ENCODE measurements at regions not wholly inside any gene's neighbourhood (a gene's known extent, or its start where the extent isn't known, plus 50 kb on each side); places are given as distances from the start of the nearest gene placed in this dataset.

DNA sequence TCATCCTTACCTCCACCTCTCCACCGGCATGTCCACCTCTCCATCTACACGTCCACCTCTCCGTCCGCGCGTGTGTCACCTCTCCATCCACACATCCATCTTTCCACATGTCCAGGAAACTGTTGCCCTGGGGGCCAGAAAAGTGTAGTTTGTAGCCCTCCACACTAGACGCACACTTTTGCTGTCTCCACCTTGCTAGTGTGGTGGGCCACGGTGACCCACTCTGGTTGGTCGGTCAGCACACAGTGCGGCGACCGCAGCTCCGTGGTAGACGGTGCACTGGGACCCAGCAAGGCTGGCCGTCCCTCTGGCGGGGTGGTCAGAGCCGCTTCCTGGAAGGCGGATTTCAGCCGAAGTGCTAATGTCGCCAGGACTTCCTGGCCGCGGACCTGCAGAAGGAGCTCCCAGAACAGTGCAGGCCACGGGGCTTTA is 268.6 kb downstream of the DLL1 start:
- no peak for DNase-seq
- Mint-ChIP-seq H3K4me3 (peak overlapping the region in 1 of 5 donors; percentile 66), H3K27ac (peak overlapping the region in 1 of 6 donors; percentile 65), H3K27me3 (ENCODE audit: low read depth in 3 of 3) (peaks cover 1 to 14% (median 12%) of the 10 kb centered on the region in 3 donors), H3K4me1 (peaks cover 12 to 15% of the 10 kb centered on the region in 2 donors), H3K9me3 (no peaks in the 10 kb centered on the region), H3K36me3 (no peaks in the 10 kb centered on the region)

DNA sequence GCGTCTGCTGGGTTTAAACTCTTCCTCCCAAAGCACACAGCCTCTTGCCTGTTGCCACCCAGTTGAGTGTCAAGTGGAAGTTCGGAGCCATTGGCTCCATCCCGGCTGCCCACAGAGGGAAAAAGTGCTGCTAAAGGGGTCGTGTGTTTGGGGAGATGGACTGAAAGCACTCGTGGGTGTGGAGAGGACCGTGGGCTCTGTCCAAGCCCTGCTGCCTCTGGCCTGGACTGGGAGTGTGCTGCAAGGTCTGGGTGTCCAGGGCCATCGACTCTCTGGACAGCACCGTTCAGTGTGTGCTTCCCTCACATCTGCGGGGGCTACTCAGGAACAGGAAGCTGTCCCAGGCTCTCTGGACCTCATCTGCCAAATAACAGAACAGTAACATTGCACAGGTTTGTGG is 269.3 kb downstream of the DLL1 start:
- Mint-ChIP-seq H3K4me3 (peak overlapping the region in 1 of 5 donors; percentile 66), H3K36me3 (no peaks in the 10 kb centered on the region), H3K27ac (no peak overlapping the region), H3K9me3 (no peaks in the 10 kb centered on the region), H3K4me1 (peaks cover 5 to 7% of the 10 kb centered on the region in 2 donors), H3K27me3 (ENCODE audit: low read depth in 3 of 3) (peaks cover 1 to 16% (median 12%) of the 10 kb centered on the region in 3 donors)
- no peak for DNase-seq

DNA sequence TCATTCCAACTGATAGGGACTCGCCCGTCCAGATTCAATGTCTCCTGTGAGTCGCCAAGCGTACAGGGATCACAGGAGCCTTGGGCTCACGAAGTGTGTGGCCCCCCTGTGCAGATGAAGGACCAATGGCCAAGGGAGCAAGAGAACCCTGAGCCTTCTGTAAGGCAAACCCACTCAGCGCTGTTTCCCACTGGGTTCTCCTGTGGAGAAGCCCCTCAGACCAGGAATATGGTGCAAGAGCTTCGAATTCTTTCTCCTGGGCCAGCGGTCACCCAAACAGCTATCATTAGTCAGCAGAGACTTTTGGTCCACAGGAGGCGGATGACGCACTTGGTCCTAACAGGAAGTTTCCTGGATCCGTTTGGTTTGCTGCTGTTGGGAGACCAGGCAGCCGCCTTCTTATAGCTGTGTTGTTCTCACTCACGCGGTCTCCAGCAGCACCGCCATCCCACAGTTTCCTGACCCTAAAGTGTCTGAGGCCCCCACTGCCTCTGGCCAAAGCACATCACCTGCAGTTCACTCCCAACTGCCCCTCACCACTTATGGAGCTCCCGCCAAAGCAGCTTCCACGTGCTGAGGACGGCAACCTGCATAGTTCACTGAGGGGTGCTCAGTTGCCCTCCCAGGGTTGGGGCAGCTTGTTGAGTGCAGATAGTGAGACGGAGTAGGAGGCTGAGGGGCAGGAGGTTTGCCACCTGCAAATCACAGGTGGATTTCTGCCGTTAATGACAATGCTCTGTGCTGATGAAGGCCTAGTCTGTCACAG is 268.6 kb downstream of the ERMARD start:
- H3K4me1 Mint-ChIP-seq = peaks cover 5 to 6% of the 10 kb centered on the region in 2 donors
- H3K36me3 Mint-ChIP-seq = no peaks in the 10 kb centered on the region
- peak overlapping the region in 1 of 5 donors; percentile 51 for H3K4me3 Mint-ChIP-seq
- no peaks in the 10 kb centered on the region for H3K9me3 Mint-ChIP-seq
- H3K27ac Mint-ChIP-seq = no peak overlapping the region
- DNase-seq = no peak
- peaks cover 3 to 16% (median 12%) of the 10 kb centered on the region in 3 donors for H3K27me3 Mint-ChIP-seq (ENCODE audit: low read depth in 3 of 3)

DNA sequence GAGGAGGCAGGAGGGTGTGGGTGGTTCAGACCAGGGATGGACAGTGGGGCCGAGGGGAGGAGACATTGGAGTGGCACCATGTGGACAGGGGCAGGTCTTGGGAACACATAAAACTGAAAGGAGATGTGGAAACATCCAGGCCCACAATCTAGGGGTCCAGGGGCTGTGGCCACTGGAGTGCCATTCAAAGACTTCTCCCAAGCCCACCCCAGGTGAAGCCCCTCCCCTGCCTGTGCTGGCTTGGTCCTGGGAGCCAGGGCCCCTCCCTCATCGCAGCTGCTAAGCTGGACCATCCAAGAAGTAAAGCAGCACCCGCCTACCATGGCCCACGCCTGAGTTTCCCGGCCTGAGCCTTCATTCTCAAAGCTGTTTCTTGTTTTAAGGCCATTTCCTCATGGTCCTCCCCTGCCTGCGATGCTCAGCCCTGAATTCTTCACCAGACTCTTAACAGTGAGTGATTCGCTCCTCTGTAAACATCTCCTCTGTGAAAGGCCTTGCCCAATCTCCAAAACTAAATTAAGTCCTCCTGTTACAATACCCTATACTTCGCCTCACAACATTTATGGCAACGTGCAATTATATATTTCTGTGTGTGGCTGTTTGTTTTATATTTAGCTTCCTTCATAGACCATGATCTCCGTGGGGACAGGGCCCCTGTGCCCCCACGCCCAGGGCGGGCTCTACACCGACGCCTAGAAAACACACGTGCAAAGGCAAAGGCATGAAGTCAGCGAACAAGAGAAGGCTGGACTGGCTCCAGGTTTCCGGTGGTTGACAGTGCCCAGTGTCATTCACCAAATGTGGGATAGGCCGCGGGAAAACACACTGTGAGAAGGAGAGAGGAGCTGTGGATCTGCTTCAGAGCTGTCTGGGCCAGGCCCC is 267.8 kb downstream of the ERMARD start:
- peaks cover 5 to 11% (median 7%) of the 10 kb centered on the region in 3 donors for H3K27me3 Mint-ChIP-seq (ENCODE audit: low read depth in 3 of 3)
- no peak overlapping the region for H3K27ac Mint-ChIP-seq
- H3K4me1 Mint-ChIP-seq = peaks cover 3 to 6% of the 10 kb centered on the region in 2 donors

DNA sequence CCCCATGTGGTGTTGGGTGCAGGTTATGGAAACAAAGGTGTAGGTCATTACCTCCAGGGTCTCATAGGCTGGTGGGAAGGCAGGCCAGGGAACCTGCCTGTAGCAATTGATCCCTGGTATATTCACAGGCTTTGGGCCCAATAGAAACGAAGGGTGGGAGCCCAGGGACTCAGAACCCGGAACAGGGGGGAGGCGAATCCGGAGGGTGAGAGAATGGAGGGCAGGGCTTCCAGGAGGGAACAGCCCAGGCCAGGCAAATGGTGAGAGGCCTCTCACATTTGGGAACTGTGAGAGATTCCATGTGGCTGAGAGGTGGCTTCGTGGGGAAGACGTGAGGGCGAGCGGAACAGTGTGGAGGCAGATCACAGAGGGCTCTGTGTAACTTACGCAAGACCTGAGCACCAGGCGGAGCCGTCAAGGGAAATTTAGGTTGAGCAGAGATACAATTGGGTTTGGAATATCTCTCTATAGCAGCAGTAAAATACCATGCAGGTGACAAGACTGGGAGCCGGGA is 267.1 kb downstream of the ERMARD start:
- no peak overlapping the region for H3K27ac Mint-ChIP-seq
- H3K4me1 Mint-ChIP-seq = peaks cover 3 to 6% of the 10 kb centered on the region in 2 donors
- no peak overlapping the region for H3K4me3 Mint-ChIP-seq
- no peaks in the 10 kb centered on the region for H3K36me3 Mint-ChIP-seq
- no peak for DNase-seq
- H3K9me3 Mint-ChIP-seq = no peaks in the 10 kb centered on the region
- H3K27me3 Mint-ChIP-seq (ENCODE audit: low read depth in 3 of 3) = peaks cover 5 to 11% (median 7%) of the 10 kb centered on the region in 3 donors

More for the DNA sequence above, 267.8 kb downstream of the ERMARD start:
- Mint-ChIP-seq H3K4me3 (no peak overlapping the region), H3K9me3 (no peaks in the 10 kb centered on the region), H3K36me3 (no peaks in the 10 kb centered on the region)
- DNase-seq = no peak

DNA sequence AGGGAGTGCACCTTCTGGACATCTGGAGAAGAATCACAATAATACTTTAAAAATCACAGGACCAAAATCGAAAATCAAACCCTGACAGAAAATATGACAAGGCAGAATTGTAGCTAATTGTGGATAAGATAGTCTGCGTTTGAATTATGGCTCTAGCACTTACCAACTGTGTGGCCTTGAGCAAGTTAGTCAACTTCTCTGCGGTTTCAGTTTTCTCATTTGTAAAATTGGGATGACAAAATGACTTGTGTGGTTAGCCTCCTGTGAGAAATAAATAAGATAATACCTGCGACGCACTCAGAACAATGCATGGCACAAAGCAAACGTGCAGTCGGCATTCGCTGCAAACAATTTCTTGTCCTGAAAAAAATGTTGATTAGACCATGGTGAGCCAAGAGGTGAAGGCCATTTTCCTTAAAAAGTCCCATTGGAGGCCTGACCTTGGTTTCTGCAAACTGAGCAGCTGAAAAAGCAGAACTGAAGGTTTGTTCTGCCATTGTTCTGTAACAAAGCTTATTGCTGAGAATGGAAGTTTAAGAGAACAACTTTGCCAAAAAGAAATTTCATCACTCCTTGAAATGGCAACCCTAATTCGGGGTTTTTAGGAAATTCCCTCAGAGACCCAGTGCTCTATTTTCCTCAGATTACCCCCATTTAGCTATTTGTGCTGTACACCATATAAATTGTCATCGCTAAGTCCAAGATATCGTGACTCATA is 266.3 kb downstream of the ERMARD start:
- no peak for DNase-seq
- Mint-ChIP-seq H3K4me3 (no peak overlapping the region), H3K4me1 (peaks cover 3 to 6% of the 10 kb centered on the region in 2 donors), H3K27ac (no peak overlapping the region), H3K27me3 (ENCODE audit: low read depth in 3 of 3) (peaks cover 5 to 11% (median 10%) of the 10 kb centered on the region in 3 donors), H3K9me3 (no peaks in the 10 kb centered on the region), H3K36me3 (no peaks in the 10 kb centered on the region)

DNA sequence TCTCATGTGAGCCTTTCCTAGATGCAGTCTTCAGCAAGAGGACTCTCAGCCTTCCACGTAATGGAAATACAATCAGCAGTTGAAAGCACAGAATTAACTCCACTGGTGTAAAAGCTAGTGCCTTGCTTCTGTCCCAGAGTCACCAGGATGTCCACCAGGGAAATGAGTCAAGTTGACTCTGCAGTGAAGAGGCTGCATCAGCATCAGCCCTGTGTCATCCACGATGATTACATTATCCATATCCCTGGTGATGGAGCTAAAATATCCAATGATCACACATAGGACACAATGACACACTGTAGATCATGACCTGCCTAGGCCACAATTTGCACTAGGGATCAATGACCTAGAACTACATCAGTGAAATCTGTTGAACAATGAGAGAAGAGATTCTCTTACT is 262.4 kb downstream of the ERMARD start:
- no peak overlapping the region for H3K27ac Mint-ChIP-seq
- no peaks in the 10 kb centered on the region for H3K9me3 Mint-ChIP-seq
- no peak overlapping the region for H3K4me3 Mint-ChIP-seq
- H3K36me3 Mint-ChIP-seq = no peaks in the 10 kb centered on the region
- no peak for DNase-seq
- peaks cover 3 to 8% (median 5%) of the 10 kb centered on the region in 3 donors for H3K27me3 Mint-ChIP-seq (ENCODE audit: low read depth in 3 of 3)
- no peaks in the 10 kb centered on the region for H3K4me1 Mint-ChIP-seq

DNA sequence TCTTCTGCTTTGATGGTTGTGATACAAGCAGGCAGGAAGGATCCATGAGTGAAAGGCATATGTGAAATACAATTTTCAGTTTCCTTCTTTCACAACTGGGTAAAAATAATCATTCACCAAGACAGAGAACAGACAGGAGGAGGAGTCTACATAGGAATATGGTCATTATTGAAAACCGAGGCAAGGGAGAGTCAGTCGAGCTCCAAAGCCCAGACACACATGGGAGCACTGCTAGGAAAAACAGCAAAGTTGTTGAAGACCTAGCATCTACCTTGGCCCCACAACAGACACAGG is 260.6 kb downstream of the ERMARD start:
- DNase-seq = no peak
- Mint-ChIP-seq H3K27ac (no peak overlapping the region), H3K4me1 (no peaks in the 10 kb centered on the region), H3K9me3 (no peaks in the 10 kb centered on the region), H3K4me3 (no peak overlapping the region), H3K27me3 (ENCODE audit: low read depth in 3 of 3) (peaks cover 0 to 5% (median 3%) of the 10 kb centered on the region in 3 donors), H3K36me3 (no peaks in the 10 kb centered on the region)

DNA sequence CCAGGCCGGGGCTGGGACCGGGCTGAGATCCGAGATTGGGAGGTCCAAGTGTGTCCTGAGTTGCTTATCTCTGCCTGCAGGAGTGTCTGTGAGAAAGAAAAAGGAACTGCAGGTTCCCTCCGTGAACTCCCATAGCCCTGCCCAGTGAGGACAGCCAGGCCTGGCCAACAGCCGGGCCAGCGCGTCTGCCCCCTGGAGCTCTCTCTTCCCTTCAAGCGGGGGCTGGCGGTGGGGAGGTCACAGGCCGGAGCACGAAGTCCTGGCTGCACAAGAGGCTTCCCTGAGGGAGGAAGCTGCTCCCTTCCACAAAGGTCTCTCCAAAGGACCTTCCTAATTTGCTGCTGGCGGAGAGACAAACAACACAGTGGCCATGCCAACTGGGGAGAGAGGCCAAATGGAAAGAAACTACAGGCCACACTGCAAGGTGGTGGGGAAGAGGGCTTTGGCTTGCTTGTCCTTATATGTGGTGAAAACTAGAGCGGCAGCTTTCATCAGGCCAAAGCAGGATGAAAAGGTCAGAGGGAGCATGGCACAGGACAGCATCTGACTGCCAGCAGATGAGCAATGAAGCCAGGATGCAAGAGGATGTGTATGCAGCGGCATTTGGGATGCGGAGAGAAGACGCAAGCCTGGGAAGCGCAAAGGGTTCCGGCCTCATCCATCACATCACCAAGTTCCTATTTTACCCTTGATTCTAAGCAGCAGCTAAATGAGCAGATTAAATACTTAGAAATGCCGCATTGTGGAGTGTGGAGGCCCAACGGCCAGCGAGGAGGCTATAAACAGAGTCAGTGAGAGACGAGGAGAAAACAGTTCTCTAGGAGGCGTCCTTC is 260.0 kb downstream of the ERMARD start:
- DNase-seq = no peak
- Mint-ChIP-seq H3K4me3 (no peak overlapping the region), H3K27ac (no peak overlapping the region), H3K36me3 (no peaks in the 10 kb centered on the region), H3K4me1 (no peaks in the 10 kb centered on the region), H3K9me3 (no peaks in the 10 kb centered on the region), H3K27me3 (ENCODE audit: low read depth in 3 of 3) (peaks cover 0 to 5% (median 3%) of the 10 kb centered on the region in 3 donors)

DNA sequence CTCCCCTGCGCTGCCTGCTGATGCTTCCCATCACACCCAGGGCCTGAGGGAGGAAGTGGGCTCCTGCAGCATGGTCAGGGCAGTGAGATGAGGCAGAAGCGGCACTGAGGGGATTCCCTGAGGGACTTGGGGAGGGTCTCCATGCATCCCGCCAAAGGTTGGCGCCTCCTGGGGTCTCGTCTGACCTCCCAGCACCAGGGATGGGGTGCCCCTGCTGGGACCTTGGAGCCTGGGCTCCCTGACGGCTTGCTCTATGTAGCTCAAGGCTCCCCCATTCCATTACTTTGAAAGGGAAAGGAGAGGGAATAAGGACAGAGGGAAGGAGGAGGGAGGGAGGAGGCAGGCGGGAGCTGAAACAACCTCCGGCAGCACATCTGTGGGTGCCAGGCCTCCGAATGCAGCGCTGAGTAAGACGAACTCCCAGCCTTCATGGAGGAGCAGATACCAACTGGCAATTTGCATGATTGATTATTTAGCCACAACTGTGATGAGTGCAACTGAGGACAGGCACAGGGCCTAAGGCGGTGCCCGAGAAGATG is 259.3 kb downstream of the ERMARD start:
- H3K4me3 Mint-ChIP-seq = no peak overlapping the region
- H3K36me3 Mint-ChIP-seq = peaks cover 0 to under 1% (median 0%) of the 10 kb centered on the region in 3 donors
- peaks cover 0 to 5% (median 3%) of the 10 kb centered on the region in 3 donors for H3K27me3 Mint-ChIP-seq (ENCODE audit: low read depth in 3 of 3)
- no peak overlapping the region for H3K27ac Mint-ChIP-seq
- H3K4me1 Mint-ChIP-seq = peaks cover 0 to 1% of the 10 kb centered on the region in 2 donors
- no peak for DNase-seq
- no peaks in the 10 kb centered on the region for H3K9me3 Mint-ChIP-seq

DNA sequence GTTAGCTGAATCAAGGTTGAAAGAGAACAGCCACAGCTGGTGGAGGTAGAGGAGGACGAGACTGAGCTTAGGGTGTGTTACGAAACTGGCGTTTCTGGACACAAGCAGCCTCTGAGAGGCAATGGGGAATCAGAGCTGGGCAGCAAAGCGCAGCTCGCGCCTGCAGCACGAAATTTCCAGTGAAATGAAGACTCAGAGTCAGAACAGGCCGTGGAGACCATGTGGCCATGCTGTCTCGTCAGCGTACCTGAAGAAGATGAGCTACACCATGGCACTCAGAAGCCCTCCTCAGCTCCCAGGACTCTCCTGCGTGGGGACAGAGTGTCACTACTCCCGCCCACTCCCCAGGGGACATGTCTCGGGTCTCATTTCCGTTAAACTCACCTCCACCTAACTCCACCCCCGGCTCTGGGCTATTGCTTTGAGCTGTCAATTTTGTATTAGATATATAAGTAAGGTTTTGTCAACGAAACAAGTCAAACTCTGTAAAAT is 256.9 kb downstream of the ERMARD start:
- no peak for DNase-seq
- H3K4me3 Mint-ChIP-seq = no peak overlapping the region
- peaks cover 1 to 7% (median 3%) of the 10 kb centered on the region in 3 donors for H3K27me3 Mint-ChIP-seq (ENCODE audit: low read depth in 3 of 3)
- H3K9me3 Mint-ChIP-seq = peaks cover 6 to 22% (median 10%) of the 10 kb centered on the region in 6 donors
- peaks cover 6 to 14% (median 7%) of the 10 kb centered on the region in 3 donors for H3K36me3 Mint-ChIP-seq
- H3K4me1 Mint-ChIP-seq = peaks cover 0 to 6% of the 10 kb centered on the region in 2 donors
- no peak overlapping the region for H3K27ac Mint-ChIP-seq

DNA sequence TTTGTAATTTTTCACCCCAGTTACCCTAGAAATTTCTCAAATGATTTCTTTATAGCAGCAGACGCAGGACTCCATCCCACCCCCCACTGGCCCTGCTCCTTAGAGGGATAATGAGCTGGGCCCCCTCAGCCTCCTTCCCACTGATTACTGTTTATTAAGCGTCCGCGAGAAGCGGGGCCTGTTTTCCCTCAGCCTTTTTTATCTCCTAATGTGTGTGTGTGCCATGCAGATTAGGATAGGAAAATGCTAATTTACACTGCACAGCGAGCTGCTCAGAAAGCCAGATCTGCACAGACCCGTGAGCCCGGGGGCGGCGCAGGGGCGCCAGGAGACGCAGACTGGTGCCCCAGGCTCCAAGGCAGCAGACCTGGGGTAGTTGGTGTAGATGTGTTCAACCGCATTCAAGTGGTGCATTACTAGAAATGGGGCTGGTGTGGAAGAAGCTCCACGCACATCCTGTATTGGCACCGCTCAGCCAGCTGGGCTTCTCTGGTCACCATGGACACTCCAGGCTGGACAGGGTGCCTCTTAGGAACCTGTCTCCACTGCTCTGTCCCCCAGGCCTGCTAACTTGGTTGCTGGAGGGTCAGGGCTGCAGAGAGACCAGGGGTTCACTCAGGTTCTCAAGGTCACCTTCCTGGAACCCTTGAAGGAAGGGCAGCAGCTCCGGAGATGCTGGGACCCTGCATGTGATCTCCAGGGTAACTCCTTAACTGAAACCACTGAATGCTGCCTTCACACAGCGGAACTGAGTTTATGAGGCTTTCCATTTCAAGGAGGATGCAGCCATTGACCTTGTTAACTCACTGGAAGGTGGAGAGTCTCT is 256.3 kb downstream of the ERMARD start:
- no peak overlapping the region for H3K27ac Mint-ChIP-seq

More for the DNA sequence above, 256.3 kb downstream of the ERMARD start:
- peaks cover 6 to 14% (median 7%) of the 10 kb centered on the region in 3 donors for H3K36me3 Mint-ChIP-seq
- peaks cover 6 to 24% (median 10%) of the 10 kb centered on the region in 6 donors for H3K9me3 Mint-ChIP-seq
- no peak overlapping the region for H3K4me3 Mint-ChIP-seq
- peaks cover 0 to 6% of the 10 kb centered on the region in 2 donors for H3K4me1 Mint-ChIP-seq
- DNase-seq = no peak
- H3K27me3 Mint-ChIP-seq (ENCODE audit: low read depth in 3 of 3) = peaks cover 0 to 7% (median 1%) of the 10 kb centered on the region in 3 donors

Data from immature natural killer cell (primary cell).